ENCODE measurements at regions not wholly inside any gene's neighbourhood (a gene's known extent, or its start where the extent isn't known, plus 50 kb on each side); places are given as distances from the start of the nearest gene placed in this dataset.

DNA sequence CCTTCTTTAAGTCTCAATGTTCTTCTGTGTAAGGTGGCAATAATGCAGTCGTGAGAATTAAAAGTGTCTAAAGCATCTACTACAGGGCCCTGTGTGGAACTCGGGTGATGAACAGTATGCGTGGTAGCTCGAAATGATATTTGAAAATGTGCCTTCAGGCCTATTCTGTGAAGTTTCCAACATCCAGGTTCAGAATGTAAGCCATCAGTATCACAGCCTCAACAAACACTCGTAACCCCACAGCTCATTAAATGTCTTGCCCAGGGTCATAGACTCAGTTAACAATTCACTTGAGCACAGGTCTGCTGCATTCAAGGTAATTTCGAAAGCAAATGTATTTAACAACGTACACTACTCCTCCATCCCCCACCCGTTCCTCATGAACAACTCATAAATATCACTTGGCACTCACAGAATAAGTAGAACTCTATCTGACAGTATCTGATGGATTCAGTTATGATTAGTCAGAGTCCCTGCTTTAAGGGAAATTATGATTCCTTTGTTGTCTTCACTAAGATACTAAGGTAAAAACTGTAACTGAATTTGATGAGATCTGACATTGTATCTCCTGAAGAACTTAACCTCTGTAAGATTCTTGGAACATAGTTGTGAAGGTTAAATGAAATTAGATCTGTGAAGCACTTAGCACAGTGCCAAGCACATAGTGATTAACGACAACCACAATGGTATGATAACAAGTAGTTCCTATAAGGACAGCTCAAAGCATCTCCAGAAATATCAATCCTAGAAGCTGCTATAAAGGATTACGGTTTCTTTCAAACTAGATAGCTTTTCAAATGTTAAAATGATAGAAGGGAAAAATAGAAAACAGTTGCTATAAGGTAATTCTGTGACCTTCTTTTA is 642.3 kb downstream of the TBL1XR1 start:
- TF ChIP-seq, protein P1, sequence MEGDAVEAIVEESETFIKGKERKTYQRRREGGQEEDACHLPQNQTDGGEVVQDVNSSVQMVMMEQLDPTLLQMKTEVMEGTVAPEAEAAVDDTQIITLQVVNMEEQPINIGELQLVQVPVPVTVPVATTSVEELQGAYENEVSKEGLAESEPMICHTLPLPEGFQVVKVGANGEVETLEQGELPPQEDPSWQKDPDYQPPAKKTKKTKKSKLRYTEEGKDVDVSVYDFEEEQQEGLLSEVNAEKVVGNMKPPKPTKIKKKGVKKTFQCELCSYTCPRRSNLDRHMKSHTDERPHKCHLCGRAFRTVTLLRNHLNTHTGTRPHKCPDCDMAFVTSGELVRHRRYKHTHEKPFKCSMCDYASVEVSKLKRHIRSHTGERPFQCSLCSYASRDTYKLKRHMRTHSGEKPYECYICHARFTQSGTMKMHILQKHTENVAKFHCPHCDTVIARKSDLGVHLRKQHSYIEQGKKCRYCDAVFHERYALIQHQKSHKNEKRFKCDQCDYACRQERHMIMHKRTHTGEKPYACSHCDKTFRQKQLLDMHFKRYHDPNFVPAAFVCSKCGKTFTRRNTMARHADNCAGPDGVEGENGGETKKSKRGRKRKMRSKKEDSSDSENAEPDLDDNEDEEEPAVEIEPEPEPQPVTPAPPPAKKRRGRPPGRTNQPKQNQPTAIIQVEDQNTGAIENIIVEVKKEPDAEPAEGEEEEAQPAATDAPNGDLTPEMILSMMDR (IDR thresholded peaks at IDR 0.05; ENCODE audit: insufficient read depth, low read length): no peak
- no peak for DNase-seq (ENCODE audit: low read depth)
- H3K4me3 ChIP-seq (ENCODE audit: low read depth, low read length): no peak overlapping the region

DNA sequence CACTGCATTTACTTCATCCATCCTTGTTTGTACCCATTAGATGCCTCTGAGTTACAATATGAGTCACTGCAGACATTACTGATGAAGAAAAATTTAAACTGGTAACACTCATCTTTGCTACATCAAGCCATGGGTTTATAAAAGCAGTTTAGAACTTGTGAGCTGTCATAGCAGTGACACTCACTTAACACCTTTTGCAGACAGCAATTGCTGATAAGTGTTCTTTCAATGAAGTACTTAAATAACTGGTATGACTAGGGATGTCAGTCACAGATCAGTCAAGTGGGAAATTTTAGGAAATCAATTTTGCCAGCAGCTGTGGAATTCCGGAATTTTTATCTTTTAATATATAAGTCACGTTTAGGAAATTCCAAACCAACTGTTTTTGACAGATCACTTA is 643.0 kb downstream of the TBL1XR1 start:
- DNase-seq (ENCODE audit: low read depth): no peak
- TF ChIP-seq, protein P1 (IDR thresholded peaks at IDR 0.05; ENCODE audit: insufficient read depth, low read length): no peak
- no peak overlapping the region for H3K4me3 ChIP-seq (ENCODE audit: low read depth, low read length)

DNA sequence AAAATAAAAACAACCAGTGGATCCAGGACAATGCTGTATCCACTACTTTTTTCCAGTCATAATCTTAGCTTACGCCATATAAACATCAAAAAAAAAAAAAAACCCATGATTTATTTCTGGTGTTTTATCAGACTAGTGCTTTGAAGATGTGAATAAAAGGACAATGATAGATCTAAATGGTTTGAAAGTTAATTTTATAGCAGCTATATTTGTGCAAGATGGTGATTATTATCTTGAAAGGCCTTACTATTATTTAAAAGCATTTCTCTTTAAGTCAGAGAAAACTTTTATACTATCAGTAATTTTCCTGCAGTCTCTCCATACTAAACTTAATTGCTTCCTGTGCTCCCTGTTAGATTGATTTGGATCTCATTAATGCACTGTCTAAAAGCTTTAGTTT is 670.3 kb downstream of the TBL1XR1 start:
- TF ChIP-seq, protein P1 (IDR thresholded peaks at IDR 0.05; ENCODE audit: insufficient read depth, low read length): no peak
- no peak for DNase-seq (ENCODE audit: low read depth)
- no peak overlapping the region for H3K4me3 ChIP-seq (ENCODE audit: low read depth, low read length)

DNA sequence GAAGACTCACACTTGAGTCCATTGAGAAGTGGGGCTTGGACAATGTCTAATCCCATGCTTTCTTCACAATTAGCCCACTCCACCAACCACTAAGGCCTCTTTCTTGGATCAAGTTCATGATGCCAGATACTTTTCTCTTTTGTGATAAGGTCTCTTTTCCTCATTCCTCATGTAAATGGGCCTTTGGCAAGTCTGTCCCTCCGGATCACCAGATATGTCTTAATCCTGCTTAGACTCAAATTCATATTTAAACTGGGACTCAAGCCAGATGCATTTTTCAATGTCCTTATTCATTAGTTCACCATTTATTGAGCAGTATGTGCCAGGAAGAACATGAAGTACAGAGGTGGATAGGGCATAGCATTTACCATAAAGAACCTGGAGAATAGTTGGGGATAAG is 671.1 kb downstream of the TBL1XR1 start:
- DNase-seq (ENCODE audit: low read depth): no peak
- TF ChIP-seq, protein P1 (IDR thresholded peaks at IDR 0.05; ENCODE audit: insufficient read depth, low read length): no peak
- no peak overlapping the region for H3K4me3 ChIP-seq (ENCODE audit: low read depth, low read length)

DNA sequence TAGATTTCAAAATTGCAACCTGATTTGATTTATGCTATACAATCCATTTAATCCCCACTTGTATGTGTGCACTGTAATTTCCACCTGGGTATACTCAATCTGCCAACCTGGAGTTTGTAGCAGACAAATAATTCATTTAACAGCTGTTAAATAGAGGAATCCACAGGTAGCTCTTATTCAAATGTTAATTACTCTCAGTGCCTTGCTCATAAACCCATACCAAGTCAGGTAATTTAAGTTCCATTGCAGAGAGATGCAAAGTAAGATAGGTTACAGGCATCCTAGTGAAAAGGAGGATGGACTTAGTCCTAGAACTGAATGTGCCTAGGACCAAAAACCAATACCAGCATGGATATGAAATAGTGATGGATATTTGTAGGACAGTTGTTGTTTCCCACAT is 674.2 kb downstream of the TBL1XR1 start:
- TF ChIP-seq, protein P1 (IDR thresholded peaks at IDR 0.05; ENCODE audit: insufficient read depth, low read length): no peak
- no peak overlapping the region for H3K4me3 ChIP-seq (ENCODE audit: low read depth, low read length)
- DNase-seq (ENCODE audit: low read depth): no peak

DNA sequence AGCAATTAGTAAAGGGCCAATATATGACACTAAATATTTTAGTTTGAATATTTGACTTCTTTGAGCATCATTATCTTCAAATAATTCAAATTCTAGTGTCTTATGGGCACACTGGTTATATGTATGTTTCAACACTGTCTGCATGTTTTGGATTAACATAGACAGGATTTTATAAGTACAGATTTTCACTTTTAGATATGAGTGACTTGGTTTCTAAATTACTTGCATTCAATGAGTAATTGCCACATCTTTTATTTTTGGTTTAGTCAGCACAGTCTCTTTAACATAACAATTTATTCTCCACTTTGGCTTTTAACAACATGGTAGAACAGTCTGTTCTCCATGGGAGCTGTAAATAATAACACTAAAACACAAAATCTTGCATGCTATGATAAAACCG is 674.8 kb downstream of the TBL1XR1 start:
- TF ChIP-seq, protein P1 (IDR thresholded peaks at IDR 0.05; ENCODE audit: insufficient read depth, low read length): no peak
- DNase-seq (ENCODE audit: low read depth): no peak
- H3K4me3 ChIP-seq (ENCODE audit: low read depth, low read length): no peak overlapping the region
